DMS53 treated with DMSO at 0.1 percent for 48 hours (cell line): ENCODE measurements at regions not wholly inside any gene's neighbourhood (a gene's known extent, or its start where the extent isn't known, plus 50 kb on each side); places are given as distances from the start of the nearest gene placed in this dataset.

Experiments used
- DNase-seq: peaks from one replicate; lab custom pipeline; 2025; ENCODE audit not compliant: unreplicated experiment; lab: John Stamatoyannopoulos, UW

- DNase-seq = no peak
Observed at GRCh38 chr4:181964731-181965130, 278.5 kb upstream of the TENM3 start.

- no peak for DNase-seq
Observed at GRCh38 chr4:181966104-181966551, 277.1 kb upstream of the TENM3 start.

- DNase-seq = no peak
Observed at GRCh38 chr4:181967401-181967800, 275.8 kb upstream of the TENM3 start.

- DNase-seq = no peak
Observed at GRCh38 chr4:181968371-181968770, 274.8 kb upstream of the TENM3 start.

- DNase-seq = no peak
Observed at GRCh38 chr4:181969151-181969550, 274.1 kb upstream of the TENM3 start.

- DNase-seq = no peak
Observed at GRCh38 chr4:181970366-181970765, 272.8 kb upstream of the TENM3 start.

- DNase-seq = no peak
Observed at GRCh38 chr4:181971411-181971810, 271.8 kb upstream of the TENM3 start.

- no peak for DNase-seq
Observed at GRCh38 chr4:181971973-181972372, 271.2 kb upstream of the TENM3 start.

GRCh38 chr4:181976764-181977163, 266.4 kb upstream of the TENM3 start:
- DNase-seq = no peak

GRCh38 chr4:181982437-181982836, 260.8 kb upstream of the TENM3 start:
- DNase-seq = no peak

GRCh38 chr4:181982856-181983255, 260.3 kb upstream of the TENM3 start:
- DNase-seq = no peak

- DNase-seq = no peak
Observed at GRCh38 chr4:181987392-181987791, 255.8 kb upstream of the TENM3 start.

GRCh38 chr4:181989071-181989470, 254.1 kb upstream of the TENM3 start:
- no peak for DNase-seq

- DNase-seq = no peak
Observed at GRCh38 chr4:181991369-181992108, 251.7 kb upstream of the TENM3 start.

- DNase-seq = no peak
Observed at GRCh38 chr4:181998398-181999295, 244.6 kb upstream of the TENM3 start.

- no peak for DNase-seq
Observed at GRCh38 chr4:182000077-182000476, 243.1 kb upstream of the TENM3 start.

GRCh38 chr4:182010876-182011275, 232.3 kb upstream of the TENM3 start:
- DNase-seq = no peak

GRCh38 chr4:182014164-182014563, 229.0 kb upstream of the TENM3 start:
- DNase-seq = no peak

- no peak for DNase-seq
Observed at GRCh38 chr4:182015014-182015413, 228.2 kb upstream of the TENM3 start.

- DNase-seq = no peak
Observed at GRCh38 chr4:182015893-182016292, 227.3 kb upstream of the TENM3 start.

- no peak for DNase-seq
Observed at GRCh38 chr4:182017038-182017437, 226.2 kb upstream of the TENM3 start.

GRCh38 chr4:182018691-182019090, 224.5 kb upstream of the TENM3 start:
- no peak for DNase-seq
